Glomerular endothelial cell (primary cell): ENCODE measurements at regions not wholly inside any gene's neighbourhood (a gene's known extent, or its start where the extent isn't known, plus 50 kb on each side); places are given as distances from the start of the nearest gene placed in this dataset.
"Not testable (repeated sequence)": the region's sequence is repeated elsewhere in the genome, so short reads cannot be mapped to it uniquely, and the experiment has no call there.

Experiments
- DNase-seq: peaks from one replicate; pipeline ENCODE4 v3.0.0-alpha.2; 2011; ENCODE audit warnings: low read depth, low spot score; ENCODE audit errors: extremely low read depth

DNA sequence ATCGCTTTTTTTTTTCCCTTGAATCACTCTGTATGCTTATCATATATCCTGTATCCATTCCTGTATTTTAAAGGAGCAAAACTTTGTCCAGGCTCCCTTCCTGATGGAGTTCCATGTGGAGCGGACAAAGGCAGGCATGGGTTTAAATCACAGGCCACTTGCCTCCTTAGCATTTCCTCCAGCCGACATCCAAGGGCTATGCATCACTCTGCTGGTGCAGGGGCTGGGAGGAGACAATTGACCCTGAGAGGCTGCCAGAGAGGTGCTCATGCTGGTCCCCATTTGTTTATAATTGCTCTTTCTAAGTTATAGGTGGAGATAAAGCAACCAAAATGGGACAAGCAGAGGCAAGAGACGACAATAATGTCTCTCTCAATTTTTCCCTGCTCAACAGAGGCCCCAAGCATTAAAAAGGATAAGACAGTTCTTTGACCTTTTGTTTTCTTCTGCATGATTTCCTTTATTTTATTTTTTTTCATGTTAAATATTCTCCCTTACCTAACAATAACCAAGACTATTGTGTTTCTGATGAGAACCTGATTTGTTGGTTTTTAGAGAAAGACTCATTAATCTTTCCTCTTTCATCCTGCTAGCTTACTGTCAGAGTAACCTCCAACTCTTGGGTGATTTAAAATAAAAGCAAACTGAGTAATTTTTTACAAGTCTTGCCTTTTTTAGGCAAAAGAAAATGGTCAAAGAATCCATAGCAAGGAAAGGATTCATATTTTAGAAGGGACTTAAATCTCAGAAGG lies 353.7 kb downstream of the ADGRL2 start:
- DNase-seq, result no peak

DNA sequence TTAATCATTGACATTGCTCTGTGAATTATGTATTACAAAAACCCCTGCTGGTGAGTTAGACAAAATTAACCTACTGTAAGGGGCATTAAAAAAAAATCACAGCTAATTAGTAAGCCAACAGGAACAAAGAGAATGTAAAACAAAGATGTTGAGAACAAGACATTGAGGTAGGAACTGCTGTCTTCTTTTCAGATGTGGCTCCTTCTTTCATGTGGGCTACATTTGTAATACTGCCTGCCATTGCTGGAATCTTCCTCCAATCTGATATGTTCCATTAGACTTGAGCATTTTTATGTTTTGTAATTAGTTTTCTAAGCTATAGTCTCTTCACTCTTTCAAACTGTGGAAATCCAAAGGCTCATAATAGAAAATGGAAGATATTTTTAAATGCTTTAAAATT lies 353.0 kb downstream of the ADGRL2 start:
- no peak for DNase-seq

GRCh38 chr1:82153272-82153629 lies 352.5 kb downstream of the ADGRL2 start:
- no peak for DNase-seq

DNA sequence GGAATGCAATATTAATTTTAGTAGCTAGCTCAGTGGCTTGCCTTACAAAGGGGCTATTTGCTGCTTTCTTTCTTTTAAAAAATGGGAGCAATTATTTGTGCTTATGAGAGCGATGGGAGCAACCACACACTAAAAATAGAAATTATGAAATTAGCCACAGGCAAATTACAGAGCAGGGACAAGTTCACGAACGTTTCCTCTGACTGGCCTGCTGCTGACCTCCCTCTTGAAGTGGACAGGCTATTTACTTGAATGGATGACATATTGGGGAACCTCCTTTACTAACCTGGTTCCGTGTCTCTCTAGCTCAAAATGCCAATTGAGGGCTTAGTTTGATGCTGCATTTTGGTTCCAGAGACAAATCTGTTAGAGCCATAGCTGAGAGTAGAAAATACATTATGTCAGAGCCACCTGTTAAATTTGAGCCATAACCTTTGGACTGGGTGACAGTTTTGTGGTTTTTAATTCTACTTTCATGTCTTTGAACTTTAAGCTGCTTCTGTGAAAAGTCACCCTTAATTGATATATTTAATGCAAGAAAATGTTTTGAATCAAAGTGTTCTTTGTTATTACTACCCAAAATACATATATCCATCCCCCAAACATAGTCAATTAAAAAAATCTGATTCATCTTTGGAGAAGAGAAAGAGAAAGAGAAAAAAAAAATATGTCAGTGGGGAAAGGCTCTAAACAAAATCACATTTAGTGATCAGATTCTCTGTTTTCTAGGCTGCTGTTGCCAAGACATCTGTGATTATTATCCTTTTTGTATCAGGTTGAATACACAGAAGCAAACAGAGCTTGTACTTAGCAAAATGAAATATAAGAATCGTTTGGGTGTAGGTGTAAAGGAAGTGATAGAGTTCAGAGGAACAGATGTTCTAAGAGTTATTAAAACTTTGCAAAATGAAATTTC lies 351.9 kb downstream of the ADGRL2 start:
- no peak for DNase-seq

DNA sequence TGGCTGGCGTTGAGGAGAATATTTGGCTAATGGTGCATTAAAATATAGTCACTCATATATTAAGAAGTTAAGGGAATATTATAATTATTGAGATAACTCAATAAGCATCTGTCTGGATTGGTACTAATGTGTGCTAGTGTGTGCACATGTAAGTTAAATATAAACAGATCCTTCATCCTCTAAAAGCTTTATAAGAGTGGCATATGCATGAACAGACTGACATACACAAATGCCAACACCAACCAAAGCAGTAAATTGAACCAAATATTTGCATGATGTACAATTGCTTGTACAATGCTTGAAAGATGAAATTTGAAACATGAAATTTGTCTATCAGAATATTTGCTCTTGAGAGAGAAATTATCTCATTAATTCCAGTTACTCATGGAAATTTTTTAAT lies 344.9 kb downstream of the ADGRL2 start:
- no peak for DNase-seq

GRCh38 chr1:82143108-82143833 lies 342.5 kb downstream of the ADGRL2 start:
- DNase-seq, result no peak

DNA sequence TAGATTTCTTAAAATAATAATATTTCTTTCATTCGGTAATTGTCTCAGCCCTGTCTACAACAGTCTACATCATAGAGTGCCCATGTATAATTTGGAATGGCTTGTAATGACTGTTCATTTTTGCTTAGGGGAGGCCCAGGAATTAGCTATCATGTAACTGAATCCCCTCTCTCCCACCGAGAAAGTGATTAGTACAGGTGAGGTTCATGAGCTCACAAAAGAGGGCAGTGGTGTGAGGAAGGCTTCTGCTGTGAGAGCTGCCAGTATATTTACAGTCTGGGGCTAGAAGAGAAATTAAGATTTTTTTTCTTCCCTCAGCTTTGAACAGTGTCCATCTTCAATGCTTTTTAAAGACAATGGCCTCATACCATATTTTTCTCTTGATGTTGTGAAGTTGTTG lies 340.7 kb downstream of the ADGRL2 start:
- DNase-seq, result no peak

GRCh38 chr1:82139751-82140468 lies 339.2 kb downstream of the ADGRL2 start:
- no peak for DNase-seq

- not testable (repeated sequence) for DNase-seq
These were observed 335.6 kb downstream of the ADGRL2 start for GRCh38 chr1:82136351-82136750.

- DNase-seq, result no peak
These were observed 325.1 kb downstream of the ADGRL2 start for GRCh38 chr1:82125866-82126265.

DNA sequence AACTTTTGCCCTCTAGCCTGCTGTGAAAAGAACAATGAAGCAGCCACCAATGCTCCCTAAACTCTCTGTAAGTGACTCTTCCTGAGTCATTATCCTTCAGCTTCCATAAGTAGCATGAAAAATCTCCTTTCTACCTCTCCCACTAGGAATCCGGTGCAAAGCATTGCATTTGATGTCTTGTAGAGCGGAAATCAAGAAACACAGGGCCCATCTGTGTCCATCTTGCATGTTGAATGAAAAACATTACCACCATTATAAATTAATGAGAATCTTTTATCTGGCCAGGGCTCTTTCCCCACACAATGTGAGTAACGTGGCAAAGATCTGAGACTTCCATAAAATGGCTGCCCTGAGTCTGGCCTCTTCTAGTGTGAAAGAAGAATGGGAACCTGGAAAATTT lies 324.4 kb downstream of the ADGRL2 start:
- DNase-seq, result no peak

- DNase-seq, result no peak
These were observed 320.7 kb downstream of the ADGRL2 start for GRCh38 chr1:82121421-82121820.

GRCh38 chr1:82116105-82116504 lies 315.4 kb downstream of the ADGRL2 start:
- no peak for DNase-seq

DNA sequence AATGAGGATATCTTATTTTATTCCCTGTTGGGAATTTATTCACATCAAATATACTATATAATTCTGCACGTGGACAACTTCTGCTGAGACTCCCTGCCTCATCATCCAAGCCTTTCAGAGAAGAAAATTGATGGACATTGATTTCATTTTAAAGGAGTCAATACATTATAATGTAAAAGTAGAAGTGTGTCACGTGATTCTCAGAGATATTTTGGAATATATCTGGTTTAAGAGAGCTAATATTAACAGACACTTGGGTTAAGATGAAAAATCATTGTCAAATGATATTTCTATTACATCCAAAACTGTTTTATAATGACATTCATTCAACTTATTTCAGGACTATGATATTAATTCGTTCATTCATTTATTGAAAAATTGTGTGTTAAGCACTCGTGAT lies 314.2 kb downstream of the ADGRL2 start:
- DNase-seq, result no peak

DNA sequence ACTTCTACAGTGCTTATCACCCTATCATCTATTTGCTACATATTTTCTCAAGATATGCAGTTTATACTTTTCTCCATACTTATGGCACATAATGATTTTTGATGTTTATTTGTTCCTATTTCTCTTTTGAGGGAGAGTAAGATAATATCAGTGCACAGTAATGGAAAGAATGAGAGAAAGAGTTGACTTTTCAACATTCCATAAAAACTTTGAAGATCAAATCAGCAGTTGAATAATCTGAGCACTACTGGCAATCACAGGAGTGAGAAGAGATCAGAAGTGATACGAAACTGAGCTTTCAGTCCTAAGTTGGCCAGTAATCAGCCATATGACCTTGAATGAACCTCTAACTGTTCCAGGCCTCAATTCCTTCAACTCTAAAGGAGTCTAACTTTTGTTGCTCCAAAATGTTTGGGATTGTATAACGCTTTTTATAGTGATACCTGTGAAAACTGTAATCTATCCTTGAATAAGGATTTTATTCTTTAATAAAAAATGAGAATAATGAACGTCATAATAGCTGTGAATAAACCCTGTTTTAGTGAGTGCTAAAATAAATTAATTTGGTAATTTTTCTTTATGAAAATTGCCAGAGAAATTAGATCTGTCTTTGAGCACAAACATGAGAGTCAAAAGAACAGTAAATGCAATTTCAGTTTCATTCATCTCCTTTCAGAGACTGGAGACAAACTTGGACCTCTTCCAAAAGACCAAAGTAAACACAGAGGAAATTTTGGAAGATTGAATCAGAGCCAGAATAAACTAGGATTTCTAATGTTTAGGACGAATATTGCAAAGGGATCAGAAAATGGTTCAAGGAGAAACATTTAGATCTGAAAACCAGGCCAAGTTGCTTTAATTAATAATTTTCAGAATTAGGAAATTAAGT lies 309.9 kb downstream of the ADGRL2 start:
- no peak for DNase-seq

DNA sequence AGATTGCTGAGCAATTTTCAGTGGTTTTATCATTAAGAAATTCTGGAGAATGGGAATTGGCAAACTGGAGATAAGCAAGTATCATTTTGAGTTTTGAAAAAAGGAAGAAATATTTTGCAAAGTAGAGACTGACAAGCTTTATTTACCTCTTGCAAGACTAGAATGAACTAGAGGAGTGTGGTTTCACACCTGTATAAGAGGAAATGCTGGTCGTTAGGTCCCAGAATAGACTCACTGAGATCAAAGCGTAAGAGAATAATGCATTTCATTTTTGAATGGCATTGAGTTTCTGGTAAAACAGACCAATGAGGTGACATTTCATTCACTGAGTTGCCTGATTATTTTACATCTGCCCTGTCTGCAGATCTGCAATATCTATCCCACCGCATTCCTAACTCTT lies 308.1 kb downstream of the ADGRL2 start:
- no peak for DNase-seq

DNA sequence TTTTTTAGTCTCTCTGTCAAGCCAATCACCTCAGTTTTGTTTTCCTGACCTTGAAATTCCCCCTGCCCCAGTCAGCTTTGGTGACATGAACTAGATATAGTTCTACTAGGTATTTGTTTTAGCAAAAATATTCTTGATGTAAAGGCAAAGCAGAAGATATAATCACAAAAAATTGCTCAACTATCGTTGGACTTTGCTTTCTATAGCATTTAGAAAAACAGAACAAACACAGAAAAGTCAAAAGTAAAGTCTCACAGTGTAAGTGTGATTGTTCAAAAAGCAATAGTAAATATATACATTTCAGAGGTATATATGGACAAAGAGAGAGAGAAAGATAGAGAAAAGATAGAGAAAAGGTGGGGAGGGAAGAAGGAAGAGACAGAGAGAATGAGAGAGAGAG lies 305.9 kb downstream of the ADGRL2 start:
- DNase-seq, result no peak

GRCh38 chr1:82099170-82099569 lies 298.4 kb downstream of the ADGRL2 start:
- DNase-seq, result no peak

DNA sequence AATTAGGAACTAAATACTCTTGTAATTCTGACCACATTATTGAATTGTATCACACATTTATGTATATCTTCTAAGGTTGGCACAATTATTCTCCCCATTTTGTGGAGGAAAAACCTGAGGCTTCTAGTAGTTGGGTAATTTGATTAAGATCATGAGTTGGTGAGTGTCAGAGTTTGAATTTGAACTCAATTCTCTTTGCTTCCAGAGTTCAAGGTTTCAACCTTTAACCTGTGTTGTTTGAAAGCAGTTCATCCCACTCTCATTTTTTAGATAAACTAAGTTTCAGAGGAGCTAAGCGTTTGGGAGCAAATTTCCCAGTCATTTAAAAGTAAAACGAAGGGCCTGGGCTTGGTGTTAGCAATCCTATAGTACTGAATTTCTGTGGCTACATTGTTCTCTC lies 293.4 kb downstream of the ADGRL2 start:
- DNase-seq, result no peak

- DNase-seq, result no peak
These were observed 291.0 kb downstream of the ADGRL2 start for GRCh38 chr1:82091729-82092128.
